ENCODE measurements at regions not wholly inside any gene's neighbourhood (a gene's known extent, or its start where the extent isn't known, plus 50 kb on each side); places are given as distances from the start of the nearest gene placed in this dataset.

GRCh38 chr21:17032141-17032655 lies 480.6 kb upstream of the CXADR start:
- TF ChIP-seq POLR2A (IDR thresholded peaks at IDR 0.05) (no peak), CTCF (IDR thresholded peaks at IDR 0.05) (no peak), EP300 (IDR thresholded peaks at IDR 0.05) (no peak)
